ENCODE measurements at regions not wholly inside any gene's neighbourhood (a gene's known extent, or its start where the extent isn't known, plus 50 kb on each side); places are given as distances from the start of the nearest gene placed in this dataset.
"Not testable (repeated sequence)": the region's sequence is repeated elsewhere in the genome, so short reads cannot be mapped to it uniquely, and the experiment has no call there.

DNA sequence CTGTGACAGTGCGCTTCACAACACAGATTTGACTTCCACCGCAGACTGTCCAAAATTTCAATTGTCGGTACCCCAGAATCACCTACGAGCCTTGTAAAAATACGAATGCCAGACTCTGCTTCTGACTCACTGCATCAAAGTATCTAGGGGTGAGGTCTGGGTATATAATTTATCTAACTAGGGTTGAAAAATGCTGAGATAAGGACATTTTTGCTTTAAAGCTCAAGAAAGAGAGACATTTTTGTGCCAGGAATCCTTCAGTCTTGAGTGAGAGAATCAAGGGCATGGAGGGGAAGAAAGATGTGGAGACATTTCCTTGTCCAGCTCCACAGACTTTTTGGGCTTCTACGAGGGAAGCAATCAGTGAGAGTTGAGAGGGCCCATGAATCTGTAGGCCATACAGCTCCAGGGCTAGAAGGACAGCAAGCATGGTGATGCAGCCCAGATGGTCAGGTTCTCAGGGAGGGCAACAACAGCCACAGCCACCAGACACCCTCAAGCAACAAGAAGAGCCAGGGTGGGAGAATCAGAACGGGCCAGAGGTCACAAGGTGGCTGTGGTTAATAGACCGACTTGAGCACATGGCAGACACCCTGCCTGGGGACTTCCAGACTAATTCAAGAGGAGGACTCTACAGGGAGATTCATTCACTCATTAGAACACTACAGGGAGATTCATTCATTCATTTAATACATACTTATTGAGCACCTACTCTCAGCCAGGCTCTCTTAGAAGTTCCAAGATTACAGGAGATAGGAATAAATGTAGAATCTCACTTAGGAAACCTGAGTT is 211.1 kb upstream of the PRDM1 start:
- DNase-seq = no peak

DNA sequence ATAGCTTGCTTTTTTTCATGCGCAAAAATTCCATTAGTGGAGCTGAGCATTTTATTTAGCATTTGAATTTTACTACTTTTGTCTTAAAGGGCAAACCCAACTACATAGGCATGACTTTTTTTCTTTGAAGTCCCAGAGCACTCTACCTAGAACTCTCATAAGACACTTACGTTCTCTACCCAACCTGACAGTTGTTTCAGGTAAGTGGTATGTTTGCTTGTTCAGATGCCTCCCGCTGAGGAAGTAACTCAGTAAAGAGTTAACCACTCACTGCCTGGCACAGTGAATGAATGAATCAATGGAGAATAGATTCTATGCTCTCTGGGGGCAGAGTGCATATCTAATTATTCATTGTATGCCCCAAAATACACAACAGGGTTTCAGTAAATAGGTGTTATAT is 212.3 kb upstream of the PRDM1 start:
- no peak for DNase-seq

DNA sequence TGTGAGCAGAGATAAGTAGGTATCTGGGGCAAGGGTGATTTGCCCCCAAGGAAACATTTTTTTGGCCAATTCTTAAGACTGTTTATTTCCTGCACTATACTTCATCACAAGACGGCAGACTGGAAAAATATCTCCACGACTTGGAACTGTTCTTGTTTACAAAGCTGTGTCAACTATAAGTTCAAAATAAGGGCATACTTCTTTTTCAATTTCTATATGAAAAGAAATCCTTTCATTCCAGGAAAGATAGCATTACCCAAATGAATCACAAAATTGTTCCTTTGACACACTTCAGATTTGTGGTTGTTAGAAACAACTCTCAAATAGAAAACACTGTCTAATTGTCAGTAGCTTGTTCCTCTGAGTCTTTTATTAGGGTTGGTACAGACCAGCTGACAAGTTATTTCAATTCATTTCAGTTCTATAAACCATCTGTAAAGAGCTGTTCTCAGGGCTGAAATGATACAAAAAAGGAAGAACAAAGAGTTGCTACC is 212.9 kb upstream of the PRDM1 start:
- no peak for DNase-seq

DNA sequence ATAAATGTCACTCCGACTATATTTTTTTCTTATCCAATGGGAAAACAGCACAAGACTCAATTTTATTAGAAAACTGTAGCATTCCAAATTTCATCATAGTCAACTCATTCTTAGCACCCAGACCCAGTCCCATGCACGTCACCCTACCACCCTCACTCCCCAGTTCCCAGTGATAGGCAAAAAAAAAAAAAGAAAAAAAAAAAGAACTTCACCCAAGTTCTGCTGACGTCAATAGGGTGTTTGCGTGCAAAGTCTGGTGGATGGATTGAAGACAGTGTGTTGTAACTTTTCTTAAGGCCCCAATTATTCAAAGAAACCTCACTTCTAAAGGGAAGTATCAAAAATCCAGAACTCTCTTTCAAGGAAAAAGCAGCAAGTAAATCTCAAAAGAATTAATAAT is 213.9 kb upstream of the PRDM1 start:
- DNase-seq = no peak

DNA sequence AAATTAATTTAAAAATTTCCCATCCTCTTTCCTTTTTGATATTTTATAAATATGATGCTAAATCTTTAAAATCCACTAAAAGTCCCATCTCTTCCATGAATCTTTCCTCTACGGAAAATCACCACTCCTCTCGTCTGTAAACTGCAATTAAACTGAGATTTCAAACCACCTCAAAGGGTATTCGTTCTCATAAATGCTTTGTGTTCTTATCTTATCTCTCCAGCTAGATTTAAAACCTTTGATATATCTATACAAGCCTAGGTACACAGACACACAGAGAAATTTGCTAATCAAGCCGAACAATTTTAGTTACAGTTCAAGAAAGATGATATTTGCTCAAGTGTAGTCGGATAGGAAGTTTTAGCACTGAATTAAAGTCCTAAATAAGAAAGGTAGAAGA is 214.6 kb upstream of the PRDM1 start:
- no peak for DNase-seq

DNA sequence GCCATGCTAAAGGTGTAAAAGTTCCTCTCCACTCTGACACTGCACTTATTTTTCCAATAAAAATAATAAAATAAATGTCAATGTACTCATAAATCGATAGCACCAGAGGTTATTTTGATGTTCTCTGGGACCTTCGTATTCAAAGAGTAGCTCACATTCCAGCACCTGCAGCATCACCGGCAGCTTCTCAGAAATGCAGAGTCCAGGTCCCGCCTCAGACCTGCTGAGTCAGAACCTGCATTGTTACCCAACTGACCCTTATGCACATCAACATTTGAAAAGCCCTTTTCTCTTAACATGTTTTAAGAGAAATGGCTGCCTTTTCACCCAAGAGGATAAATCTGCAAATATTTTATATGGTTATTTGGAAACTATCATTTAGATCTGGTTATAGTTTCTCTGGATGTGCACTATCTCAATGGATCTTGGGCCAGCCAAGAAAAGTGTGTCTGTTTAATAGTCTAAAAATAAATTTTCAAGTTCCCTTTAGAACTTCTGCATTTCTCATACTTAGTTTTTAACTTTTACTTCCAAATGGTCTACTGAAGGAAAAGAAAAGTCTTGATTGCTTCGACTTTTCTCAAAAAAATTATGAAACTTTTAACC is 216.2 kb upstream of the PRDM1 start:
- DNase-seq = no peak

DNA sequence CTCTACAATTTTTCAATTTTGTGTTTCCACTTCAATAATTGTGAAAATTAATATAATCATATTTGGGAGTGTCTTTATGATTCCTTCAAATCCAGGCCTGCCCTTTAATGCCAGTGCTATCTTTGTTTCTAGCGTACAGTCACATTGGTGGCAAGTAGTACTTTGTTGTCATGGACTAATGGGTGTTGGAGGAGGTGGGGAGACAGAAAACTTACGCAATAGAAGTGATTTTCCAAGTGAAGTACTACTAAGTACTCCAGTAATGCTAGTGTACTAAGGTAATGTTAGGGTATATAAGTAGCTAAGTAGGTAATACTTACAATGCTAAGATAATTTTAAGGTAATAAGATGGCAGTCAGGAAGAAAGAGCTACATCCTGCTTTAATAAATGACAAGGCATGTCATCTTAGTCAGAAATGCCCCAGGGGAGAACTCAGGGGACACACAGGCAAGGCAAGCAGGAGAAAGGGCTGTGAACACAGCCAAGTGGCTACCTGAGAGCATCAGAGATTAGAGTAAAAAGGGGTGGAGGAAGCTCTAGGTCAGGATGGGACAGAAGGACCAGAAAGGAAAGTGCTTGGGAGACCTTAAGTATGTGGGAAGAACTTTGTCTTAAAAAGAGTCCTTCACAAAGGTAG is 217.2 kb upstream of the PRDM1 start:
- no peak for DNase-seq

DNA sequence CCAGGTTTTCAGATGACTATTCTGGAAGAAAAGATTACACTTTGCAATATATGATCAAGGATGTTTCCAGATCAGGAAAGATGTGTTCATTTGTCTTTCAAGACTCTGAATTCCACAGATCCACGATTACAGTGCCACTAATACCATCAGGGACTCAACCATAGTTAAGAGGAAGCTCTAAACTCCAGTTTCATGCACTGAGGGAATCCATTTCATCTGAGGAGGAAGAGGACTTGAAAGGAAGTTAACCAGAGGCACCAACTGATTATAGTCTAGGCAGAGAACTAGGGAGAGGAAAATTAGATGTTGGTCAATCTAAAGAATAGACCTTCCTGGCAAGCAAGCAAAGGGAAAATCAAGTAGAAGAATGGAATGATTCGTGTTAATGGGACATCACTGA is 218.3 kb upstream of the PRDM1 start:
- DNase-seq = no peak

DNA sequence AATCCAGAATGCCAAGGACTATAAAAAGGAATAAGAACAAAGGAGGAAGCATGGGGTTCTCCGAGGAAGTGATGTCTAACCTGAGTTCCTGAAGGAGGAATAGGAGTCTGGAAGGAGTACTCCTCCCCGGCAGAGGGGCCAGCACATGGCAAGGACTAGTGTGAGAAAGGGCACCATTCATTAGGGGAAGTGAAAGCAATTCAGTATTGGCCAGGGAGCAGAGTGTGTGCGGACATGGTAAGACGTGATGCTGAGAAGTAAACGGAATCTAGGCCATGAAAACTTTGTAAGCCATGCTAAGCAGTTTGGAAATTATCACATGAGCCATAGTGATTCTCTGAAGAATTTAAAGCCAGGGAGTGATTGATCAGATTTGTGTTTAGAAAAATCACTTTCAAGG is 218.9 kb upstream of the PRDM1 start:
- no peak for DNase-seq

DNA sequence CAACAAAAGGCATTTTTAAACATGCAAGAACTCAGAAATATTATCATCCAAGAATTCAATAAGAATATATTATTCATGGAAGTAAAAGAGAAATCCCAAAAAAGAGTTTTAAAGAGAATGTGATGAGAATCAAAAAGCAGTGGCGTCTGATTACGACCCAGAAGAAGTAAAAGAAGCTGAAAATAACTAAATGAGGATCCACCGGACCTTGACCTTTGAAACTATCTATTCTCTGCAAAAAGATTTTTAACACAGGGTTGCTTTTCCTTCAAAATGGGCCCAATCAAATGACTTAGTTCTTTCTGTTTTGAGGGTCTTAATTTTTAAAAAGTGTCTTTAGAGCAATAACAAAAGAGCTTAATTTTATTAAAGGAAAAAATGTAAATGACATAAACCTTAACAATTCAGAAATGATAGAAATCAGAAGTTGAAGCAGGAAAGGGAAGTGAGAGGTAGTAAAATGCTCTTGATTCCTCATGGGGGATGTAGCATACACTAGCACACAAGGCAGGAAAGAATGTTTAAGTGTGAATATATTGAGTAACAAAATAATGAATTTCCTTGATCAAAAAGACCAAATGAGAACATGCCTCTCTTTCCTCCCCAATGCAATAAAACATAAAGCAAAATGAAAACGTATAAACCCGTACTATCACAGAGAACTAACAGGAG is 223.1 kb upstream of the PRDM1 start:
- DNase-seq = no peak

DNA sequence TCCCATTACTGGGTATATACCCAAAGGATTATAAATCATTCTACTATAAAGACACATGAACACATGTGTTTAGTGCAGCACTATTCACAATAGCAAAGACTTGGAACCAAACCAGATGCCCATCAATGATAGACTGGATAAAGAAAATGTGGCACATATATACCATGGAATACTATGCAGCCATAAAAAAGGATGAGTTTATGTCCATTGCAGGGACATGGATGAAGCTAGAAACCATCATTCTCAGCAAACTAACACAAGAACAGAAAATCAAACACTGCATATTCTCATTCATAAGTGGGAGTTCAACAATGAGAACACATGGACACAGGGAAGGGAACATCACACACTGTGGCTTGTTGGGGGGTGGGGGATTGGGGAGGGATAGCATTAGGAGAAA is 225.2 kb upstream of the PRDM1 start:
- DNase-seq = not testable (repeated sequence)

DNA sequence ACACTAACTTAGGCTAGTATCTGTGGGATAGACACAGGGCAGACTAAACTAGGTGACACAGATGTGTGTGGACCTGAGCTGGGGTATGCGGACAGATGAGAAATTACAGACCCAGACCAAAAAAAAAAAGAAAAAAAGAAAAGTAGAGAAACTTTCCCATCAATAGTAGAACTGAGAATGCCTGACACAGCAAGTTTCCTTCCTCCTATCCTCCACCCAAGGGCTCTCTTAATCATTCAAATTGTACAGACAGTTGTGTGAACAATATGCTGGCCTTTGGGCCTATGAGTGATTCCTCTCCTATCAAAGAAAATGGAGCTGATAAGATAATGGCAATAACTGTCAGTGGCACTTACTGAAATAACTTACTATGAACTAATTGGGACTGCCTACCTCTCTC is 226.7 kb upstream of the PRDM1 start:
- DNase-seq = no peak

DNA sequence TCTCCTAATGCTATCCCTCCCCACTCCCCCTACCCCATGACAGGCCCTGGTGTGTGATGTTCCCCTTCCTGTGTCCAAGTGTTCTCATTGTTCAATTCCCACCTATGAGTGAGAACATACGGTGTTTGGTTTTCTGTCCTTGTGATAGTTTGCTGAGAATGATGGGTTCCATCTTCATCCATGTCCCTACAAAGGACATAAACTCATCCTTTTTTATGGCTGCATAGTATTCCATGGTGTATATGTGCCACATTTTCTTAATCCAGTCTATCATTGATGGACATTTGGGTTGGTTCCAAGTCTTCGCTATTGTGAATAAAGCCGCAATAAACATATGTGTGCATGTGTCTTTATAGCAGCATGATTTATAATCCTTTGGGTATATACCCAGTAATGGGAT is 227.5 kb upstream of the PRDM1 start:
- DNase-seq = not testable (repeated sequence)

DNA sequence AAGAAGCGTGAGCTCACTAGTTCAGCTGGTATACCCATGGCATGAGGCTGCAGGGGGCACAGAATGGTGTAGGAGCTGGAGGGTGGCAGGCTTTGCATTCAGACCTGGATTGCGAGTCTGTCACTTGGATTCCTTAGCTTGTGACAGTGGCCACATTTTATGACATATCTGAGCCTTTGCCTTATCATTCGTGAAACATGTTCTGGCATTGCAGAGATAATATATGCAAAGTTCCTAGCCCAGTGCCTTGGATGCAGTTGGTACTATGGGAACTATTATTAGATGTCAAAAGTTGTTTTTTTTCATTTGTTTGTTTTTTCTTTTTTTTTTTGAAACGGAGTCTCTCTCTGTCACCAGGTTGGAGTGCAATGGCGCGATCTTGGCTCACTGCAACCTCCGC is 230.7 kb upstream of the PRDM1 start:
- DNase-seq = no peak

DNA sequence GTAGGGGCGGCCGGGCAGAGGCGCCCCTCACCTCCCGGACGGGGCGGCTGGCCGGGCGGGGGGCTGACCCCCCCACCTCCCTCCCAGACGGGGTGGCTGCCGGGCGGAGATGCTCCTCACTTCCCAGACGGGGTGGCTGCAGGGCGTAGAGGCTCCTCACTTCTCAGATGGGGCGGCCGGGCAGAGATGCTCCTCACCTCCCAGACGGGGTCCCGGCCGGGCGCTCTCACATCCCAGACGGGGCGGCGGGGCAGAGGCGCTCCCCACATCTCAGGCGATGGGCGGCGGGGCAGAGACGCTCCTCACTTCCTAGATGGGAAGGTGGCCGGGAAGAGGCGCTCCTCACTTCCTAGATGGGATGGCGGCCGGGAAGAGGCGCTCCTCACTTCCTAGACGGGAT is 232.2 kb upstream of the PRDM1 start:
- not testable (repeated sequence) for DNase-seq

DNA sequence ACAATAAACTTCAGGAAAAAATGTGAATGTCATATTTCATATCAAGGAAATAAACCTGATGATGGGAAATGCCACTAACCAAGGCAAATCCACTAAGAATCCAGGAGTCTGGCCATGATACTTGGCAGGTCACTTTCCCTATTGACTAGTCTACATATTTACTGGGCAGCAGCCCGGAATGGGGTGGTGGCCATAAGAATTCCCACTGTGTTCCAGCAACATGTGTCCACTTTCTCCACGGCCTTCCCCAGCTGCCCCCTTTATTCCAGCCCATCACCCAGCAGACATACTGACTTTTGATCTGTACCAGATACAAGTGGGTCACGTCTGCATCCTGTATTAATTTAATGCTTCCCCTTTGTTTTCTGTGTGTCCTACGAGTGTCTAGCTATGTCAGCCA is 234.5 kb upstream of the PRDM1 start:
- DNase-seq = no peak

DNA sequence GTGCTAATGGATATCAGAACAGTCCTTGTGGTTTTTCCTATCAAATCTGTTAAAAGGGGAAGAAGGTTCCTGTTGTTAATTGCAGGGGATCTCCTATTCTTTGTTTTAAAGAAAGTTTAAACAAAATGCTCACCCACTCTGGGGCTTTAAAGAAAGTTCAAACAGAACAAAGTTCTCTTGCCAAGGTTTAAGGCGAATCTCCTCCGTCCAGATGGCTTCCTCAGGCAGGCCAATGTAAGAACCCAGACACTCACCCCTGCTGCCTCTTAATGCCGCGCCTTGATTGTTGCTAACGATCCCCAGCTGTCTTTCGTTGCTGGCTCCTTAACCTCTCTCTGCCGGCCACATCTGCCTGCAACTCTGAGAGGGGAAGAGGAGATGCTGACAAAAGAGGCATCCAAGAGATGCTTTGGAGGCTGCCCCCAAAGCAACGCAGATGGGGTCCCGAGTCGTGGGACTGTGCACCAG is 235.0 kb upstream of the PRDM1 start:
- no peak for DNase-seq

DNA sequence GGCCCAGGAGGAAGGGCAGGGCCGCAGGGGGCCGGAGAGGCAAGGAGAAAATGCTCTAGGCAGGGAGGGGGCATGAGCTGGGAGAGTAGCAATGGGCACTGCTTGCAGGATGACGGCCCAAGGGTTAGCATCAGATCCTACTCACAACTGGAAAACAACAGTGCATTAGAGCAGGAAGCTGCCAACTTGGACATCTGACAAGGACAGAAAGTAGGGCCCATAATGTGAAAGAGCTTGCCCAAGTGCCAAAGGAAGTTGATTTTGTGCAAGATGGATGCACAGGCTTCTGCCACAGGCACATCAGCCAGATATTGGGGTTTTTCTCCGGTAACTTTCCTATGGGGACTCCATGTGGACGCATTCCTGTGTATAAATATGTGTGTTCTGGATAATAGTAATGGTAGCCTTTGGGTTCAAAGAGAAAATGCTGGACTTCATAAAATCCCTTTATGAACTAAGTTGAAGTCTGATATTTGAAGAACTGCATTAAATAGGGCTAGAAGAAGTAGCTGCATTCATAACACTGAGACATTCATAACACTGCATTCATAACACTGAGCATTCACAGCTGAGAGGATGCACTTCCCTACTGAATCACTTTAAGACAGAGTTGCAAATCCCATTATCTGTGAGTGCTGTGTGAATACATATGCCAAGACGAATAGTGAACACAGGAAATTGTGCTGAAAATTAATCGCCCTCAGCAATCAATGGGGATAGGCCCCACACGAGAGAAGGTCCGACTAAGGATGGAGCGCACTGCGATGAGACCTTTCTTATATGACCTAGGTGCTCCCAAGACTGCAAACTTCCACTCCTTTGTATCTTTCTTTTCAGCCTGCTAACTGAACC is 235.6 kb upstream of the PRDM1 start:
- DNase-seq = no peak

DNA sequence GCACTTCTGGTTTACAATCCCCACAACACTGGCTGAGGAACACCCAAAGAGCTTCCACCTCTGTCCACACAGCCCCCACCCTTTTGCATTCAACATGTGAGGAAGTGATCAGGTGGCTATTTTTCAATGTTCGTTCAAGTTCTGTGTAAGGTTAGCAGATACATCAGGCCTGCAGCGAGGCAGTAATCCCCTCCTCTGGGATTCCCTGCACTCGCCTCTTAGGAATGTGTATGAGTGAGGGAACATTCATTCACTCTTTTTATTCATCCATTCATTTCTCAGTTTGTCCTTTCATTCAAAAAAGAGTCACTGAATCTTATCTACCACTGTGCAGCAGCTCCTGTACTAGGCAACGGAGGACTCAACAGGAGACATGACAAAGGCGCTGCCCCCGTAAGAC is 236.4 kb upstream of the PRDM1 start:
- DNase-seq = no peak

DNA sequence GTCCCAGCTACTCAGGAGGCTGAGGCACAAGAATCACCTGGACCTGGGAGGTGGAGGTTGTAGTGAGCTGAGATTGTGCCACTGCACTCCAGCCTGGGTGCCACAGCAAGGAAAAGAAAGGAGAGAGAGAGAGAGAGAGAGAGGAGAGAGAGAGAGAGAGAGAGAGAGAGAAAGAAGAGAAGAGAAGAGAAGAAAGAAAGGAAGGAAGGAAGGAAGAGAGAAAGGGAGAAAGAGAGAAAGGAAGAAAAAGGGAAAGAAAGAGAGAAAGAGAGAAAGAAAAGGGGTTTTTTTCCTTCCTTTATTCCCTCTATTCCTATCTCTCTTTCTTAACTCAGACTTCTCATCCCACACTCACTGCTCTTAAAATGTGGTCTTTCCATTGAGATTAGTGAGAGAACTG is 238.7 kb upstream of the PRDM1 start:
- no peak for DNase-seq

DNA sequence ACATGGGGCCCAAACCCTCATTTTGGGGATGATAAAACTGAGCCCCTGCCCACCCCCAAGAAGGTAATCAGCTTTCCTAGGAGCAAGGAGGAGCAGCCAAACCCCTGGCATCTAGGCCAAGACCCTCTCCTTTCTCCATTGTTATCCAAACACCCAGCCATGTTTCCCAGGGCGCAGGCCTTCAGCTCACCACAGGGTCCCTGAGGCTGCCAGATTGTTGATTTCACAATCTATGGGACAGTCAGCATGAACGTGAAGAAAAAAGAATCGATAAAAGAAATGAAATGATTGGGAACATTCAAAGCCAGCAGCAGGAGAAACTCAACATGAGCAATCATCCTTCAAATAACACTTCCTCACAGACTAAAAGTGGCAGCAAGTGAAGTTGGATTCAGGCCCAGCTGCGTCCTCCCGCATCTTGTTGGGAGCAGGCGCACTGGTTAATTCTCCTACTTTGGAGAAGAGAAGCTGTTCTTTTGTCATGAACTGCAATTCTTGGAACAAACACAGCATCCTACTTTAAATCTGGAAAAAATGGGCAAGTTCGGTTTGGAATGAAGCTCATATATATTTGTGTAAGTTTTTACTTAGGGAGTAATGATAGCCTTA is 241.8 kb upstream of the PRDM1 start:
- no peak for DNase-seq

DNA sequence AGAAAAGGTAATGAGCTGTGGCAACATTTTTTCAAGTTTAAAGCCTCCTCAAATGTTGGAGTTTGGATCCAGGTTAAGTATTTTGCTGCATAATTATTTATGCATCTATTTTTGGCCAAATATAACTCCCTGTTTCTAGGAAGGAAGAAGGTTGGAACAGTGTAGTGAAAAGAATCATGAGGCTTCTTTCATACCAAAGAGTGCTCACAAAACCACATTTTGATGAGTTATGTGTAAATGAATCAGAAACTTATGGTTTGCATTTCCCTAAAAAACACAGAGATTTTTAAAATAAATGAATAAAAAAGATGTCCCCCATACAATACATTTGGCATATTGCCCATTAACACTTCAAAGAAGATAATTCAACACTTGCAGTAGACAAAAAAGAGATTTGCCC is 246.9 kb upstream of the PRDM1 start:
- DNase-seq = no peak

All from NCI-H1417 treated with DMSO at 0.1 percent for 48 hours (cell line).